ENCODE measurements at regions not wholly inside any gene's neighbourhood (a gene's known extent, or its start where the extent isn't known, plus 50 kb on each side); places are given as distances from the start of the nearest gene placed in this dataset.
"Not testable (repeated sequence)": the region's sequence is repeated elsewhere in the genome, so short reads cannot be mapped to it uniquely, and the experiment has no call there.

- no peaks in the 10 kb centered on the region for H3K4me1 ChIP-seq (ENCODE audit: control insufficient read depth, insufficient read depth, low read length)
- H3K27me3 ChIP-seq (ENCODE audit: control insufficient read depth in 1 of 2, insufficient read depth in 2 of 2, low read length in 2 of 2), result peaks cover 3 to 12% of the 10 kb centered on the region in 2 donors
- H3K27ac ChIP-seq (ENCODE audit: low read length), result no peak overlapping the region
- no peaks in the 10 kb centered on the region for H3K9me3 ChIP-seq (ENCODE audit: control insufficient read depth in 2 of 2, low read length in 2 of 2)
- H3K36me3 ChIP-seq (ENCODE audit: control insufficient read depth in 2 of 2, insufficient read depth in 2 of 2, low read length in 2 of 2), result no peaks in the 10 kb centered on the region
- no peak overlapping the region for H3K4me3 ChIP-seq (ENCODE audit: low read length in 2 of 2)
- no peak overlapping the region for H3K9ac ChIP-seq (ENCODE audit: low read length in 2 of 2)
These were observed 1324.5 kb downstream of the BRD1 start for GRCh38 chr22:48503035-48503625.

DNA sequence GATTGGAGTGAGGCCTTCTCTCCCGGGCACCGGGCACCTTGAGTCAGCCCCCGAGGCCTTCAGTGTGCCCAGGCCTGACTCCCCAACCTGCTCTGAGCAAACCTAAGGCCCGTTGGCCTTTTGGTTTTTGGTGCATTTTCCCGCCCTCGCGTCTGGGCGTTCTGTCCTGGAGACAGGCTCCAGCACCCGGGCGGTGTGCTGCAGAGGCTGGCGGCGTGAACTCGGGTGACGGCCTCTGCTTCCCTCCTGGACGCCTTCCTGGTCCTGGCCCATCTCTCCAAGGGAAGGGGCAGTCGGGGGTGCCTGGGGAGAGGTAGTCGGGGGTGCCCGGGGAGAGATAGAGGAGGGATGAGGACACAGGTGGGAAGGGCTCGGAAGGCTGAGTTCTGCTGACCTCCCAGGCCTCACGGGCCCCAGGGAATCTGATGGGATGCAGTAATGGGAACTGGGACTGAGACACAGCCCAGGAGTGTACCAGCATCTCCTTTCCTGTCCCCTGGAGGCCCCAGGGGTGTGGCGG is 1326.4 kb downstream of the BRD1 start:
- no peaks in the 10 kb centered on the region for H3K9me3 ChIP-seq (ENCODE audit: control insufficient read depth in 2 of 2, low read length in 2 of 2)
- no peak overlapping the region for H3K27ac ChIP-seq (ENCODE audit: low read length)
- peaks cover 0 to 9% of the 10 kb centered on the region in 2 donors for H3K27me3 ChIP-seq (ENCODE audit: control insufficient read depth in 1 of 2, insufficient read depth in 2 of 2, low read length in 2 of 2)
- H3K4me1 ChIP-seq (ENCODE audit: control insufficient read depth, insufficient read depth, low read length), result no peaks in the 10 kb centered on the region
- no peak overlapping the region for H3K9ac ChIP-seq (ENCODE audit: low read length in 2 of 2)
- no peaks in the 10 kb centered on the region for H3K36me3 ChIP-seq (ENCODE audit: control insufficient read depth in 2 of 2, insufficient read depth in 2 of 2, low read length in 2 of 2)
- H3K4me3 ChIP-seq (ENCODE audit: low read length in 2 of 2), result no peak overlapping the region

GRCh38 chr22:48500471-48501230 is 1327.0 kb downstream of the BRD1 start:
- no peaks in the 10 kb centered on the region for H3K9me3 ChIP-seq (ENCODE audit: control insufficient read depth in 2 of 2, low read length in 2 of 2)

DNA sequence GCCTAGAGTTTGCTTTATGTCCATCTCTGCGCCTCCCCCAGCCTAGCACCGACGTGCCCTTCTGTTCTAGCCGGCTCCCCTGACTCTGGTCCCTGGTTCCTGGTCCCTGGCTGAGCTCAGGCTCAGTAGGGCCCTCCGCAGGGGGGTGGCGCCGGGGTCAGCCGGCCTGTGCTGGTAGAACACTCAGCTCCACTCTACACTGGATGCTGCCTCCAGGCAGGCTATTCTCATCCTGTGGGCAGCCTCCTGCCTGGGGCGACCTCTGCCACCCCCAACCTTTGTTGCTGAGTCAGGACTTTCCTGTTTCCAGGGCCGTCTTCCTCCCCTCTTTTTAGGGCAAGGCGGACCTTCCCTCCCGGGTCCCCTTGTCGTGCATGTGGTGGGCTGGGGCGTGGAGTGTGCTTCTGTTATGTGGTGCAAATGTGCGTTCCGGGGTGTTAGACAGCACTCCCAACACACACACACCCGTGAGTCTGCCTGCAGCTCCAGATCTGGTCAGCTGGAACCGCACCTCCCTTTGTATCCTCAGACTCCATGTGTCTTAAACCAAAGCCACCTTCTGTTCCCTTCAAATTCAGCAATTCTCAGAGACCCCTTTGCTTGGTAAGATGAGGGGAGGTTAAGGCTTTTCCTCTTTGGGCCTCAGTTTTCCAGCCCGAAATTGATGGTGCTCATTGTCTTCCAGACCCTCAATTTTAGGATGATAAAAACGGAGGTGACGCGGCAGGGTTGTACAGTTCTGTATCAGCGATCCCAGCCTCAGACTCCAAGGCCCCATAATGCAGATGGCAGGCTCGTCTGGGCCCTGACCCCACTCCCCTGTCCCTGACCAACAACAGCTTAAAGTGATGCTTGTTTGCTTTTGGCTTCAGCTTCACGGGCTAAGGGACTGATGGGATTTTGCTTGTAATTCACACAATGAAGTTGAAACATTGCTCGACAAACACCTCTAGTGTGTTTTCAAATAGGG is 1327.9 kb downstream of the BRD1 start:
- H3K27me3 ChIP-seq (ENCODE audit: control insufficient read depth in 1 of 2, insufficient read depth in 2 of 2, low read length in 2 of 2), result peaks cover 0 to 9% of the 10 kb centered on the region in 2 donors
- H3K36me3 ChIP-seq (ENCODE audit: control insufficient read depth in 2 of 2, insufficient read depth in 2 of 2, low read length in 2 of 2), result no peaks in the 10 kb centered on the region
- no peaks in the 10 kb centered on the region for H3K4me1 ChIP-seq (ENCODE audit: control insufficient read depth, insufficient read depth, low read length)

More at GRCh38 chr22:48500471-48501230, 1327.0 kb downstream of the BRD1 start:
- Histone ChIP-seq H3K27ac (ENCODE audit: low read length) (no peak overlapping the region), H3K4me1 (ENCODE audit: control insufficient read depth, insufficient read depth, low read length) (no peaks in the 10 kb centered on the region), H3K9ac (ENCODE audit: low read length in 2 of 2) (no peak overlapping the region), H3K4me3 (ENCODE audit: low read length in 2 of 2) (no peak overlapping the region), H3K27me3 (ENCODE audit: control insufficient read depth in 1 of 2, insufficient read depth in 2 of 2, low read length in 2 of 2) (peaks cover 0 to 9% of the 10 kb centered on the region in 2 donors), H3K36me3 (ENCODE audit: control insufficient read depth in 2 of 2, insufficient read depth in 2 of 2, low read length in 2 of 2) (no peaks in the 10 kb centered on the region)

DNA sequence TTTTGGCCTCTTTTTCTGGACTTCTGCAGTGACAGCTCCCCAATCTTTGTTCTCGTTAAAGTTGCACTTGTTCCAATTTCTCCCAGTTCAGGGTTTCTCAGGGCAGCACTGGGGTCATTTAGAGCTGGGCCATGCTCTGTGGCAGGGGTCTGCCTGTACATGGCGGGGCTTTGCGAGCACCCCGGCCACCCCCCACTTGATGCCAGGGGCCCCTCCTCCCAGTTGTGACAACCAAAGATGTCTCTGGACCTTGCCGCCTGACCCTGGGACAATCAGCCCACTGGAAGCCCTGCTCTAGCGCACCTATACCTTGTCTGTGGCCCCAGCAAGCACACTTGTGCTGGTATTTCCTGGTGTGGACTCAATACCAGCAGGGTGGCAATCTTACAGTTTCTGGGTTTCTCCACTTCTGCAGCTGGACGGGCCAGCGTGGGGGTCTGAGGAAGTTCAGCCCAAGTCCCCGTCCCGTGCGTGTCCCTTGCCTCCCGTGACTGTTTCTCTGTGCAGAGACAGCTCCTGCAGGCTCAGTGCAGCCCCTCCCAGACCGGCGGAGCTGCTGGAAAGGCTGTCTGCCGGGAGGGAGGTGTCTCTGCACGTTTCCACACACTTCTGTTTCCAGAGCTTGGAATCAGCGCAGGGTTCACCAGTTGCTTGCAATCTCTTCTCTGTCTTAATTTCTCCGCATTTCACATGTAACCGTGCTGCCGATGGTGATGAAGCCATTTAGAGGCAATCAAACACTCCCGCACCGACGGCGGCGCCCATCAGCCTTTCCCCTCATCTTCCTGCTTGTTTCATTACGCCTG is 1328.9 kb downstream of the BRD1 start:
- Histone ChIP-seq H3K9me3 (ENCODE audit: control insufficient read depth in 2 of 2, low read length in 2 of 2) (no peaks in the 10 kb centered on the region), H3K4me1 (ENCODE audit: control insufficient read depth, insufficient read depth, low read length) (no peaks in the 10 kb centered on the region), H3K27me3 (ENCODE audit: control insufficient read depth in 1 of 2, insufficient read depth in 2 of 2, low read length in 2 of 2) (peaks cover 0 to 12% of the 10 kb centered on the region in 2 donors), H3K27ac (ENCODE audit: low read length) (no peak overlapping the region), H3K4me3 (ENCODE audit: low read length in 2 of 2) (no peak overlapping the region), H3K36me3 (ENCODE audit: control insufficient read depth in 2 of 2, insufficient read depth in 2 of 2, low read length in 2 of 2) (no peaks in the 10 kb centered on the region), H3K9ac (ENCODE audit: low read length in 2 of 2) (no peak overlapping the region)

More for the DNA sequence above, 1327.9 kb downstream of the BRD1 start:
- no peak overlapping the region for H3K4me3 ChIP-seq (ENCODE audit: low read length in 2 of 2)
- no peak overlapping the region for H3K27ac ChIP-seq (ENCODE audit: low read length)
- H3K9me3 ChIP-seq (ENCODE audit: control insufficient read depth in 2 of 2, low read length in 2 of 2), result no peaks in the 10 kb centered on the region
- no peak overlapping the region for H3K9ac ChIP-seq (ENCODE audit: low read length in 2 of 2)

- not testable (repeated sequence) for H3K36me3 ChIP-seq (ENCODE audit: control insufficient read depth in 2 of 2, insufficient read depth in 2 of 2, low read length in 2 of 2); H3K27ac ChIP-seq (ENCODE audit: low read length); H3K9ac ChIP-seq (ENCODE audit: low read length in 2 of 2); H3K9me3 ChIP-seq (ENCODE audit: control insufficient read depth in 2 of 2, low read length in 2 of 2); H3K4me1 ChIP-seq (ENCODE audit: control insufficient read depth, insufficient read depth, low read length); H3K4me3 ChIP-seq (ENCODE audit: low read length in 2 of 2); H3K27me3 ChIP-seq (ENCODE audit: control insufficient read depth in 1 of 2, insufficient read depth in 2 of 2, low read length in 2 of 2)
These were observed 1329.7 kb downstream of the BRD1 start for GRCh38 chr22:48497743-48498520.

- H3K4me3 ChIP-seq (ENCODE audit: low read length in 2 of 2), result no peak overlapping the region
- H3K9ac ChIP-seq (ENCODE audit: low read length in 2 of 2), result no peak overlapping the region
- H3K27me3 ChIP-seq (ENCODE audit: control insufficient read depth in 1 of 2, insufficient read depth in 2 of 2, low read length in 2 of 2), result peaks cover 0 to 14% of the 10 kb centered on the region in 2 donors
- no peaks in the 10 kb centered on the region for H3K9me3 ChIP-seq (ENCODE audit: control insufficient read depth in 2 of 2, low read length in 2 of 2)
- no peak overlapping the region for H3K27ac ChIP-seq (ENCODE audit: low read length)
- H3K4me1 ChIP-seq (ENCODE audit: control insufficient read depth, insufficient read depth, low read length), result no peaks in the 10 kb centered on the region
- no peaks in the 10 kb centered on the region for H3K36me3 ChIP-seq (ENCODE audit: control insufficient read depth in 2 of 2, insufficient read depth in 2 of 2, low read length in 2 of 2)
These were observed 1330.6 kb downstream of the BRD1 start for GRCh38 chr22:48496987-48497650.

DNA sequence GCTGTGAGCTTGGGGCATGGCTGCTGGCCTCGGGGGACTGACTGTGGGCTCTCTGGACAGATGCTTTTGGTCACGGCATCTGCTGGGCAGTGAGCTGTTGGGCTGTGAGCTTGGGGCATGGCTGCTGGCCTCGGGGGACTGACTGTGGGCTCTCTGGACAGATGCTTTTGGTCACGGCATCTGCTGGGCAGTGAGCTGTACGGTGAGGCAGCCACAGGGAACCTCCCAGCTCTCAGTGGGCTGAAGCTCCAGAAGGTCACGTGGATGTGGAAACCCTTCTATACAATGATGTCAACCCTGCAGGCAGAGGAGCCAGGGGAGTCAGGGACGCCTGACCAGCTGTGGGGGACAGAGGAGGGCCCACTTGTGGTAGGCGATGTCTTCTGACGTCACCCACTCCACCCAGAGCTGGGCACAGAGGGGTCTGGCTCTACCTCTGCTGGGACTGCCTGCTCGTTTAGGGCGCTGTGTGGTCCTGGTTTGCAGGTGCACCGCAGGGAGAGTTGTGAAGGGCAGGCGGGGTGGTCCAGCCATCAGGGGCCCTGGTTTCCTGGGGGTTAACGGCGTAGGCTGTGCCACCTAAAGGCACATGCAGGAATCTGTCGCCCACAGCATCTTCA is 1331.3 kb downstream of the BRD1 start:
- no peaks in the 10 kb centered on the region for H3K4me1 ChIP-seq (ENCODE audit: control insufficient read depth, insufficient read depth, low read length)
- H3K9me3 ChIP-seq (ENCODE audit: control insufficient read depth in 2 of 2, low read length in 2 of 2), result no peaks in the 10 kb centered on the region
- peaks cover 5 to 15% of the 10 kb centered on the region in 2 donors for H3K27me3 ChIP-seq (ENCODE audit: control insufficient read depth in 1 of 2, insufficient read depth in 2 of 2, low read length in 2 of 2)
- no peak overlapping the region for H3K4me3 ChIP-seq (ENCODE audit: low read length in 2 of 2)
- H3K36me3 ChIP-seq (ENCODE audit: control insufficient read depth in 2 of 2, insufficient read depth in 2 of 2, low read length in 2 of 2), result no peaks in the 10 kb centered on the region
- H3K27ac ChIP-seq (ENCODE audit: low read length), result no peak overlapping the region
- H3K9ac ChIP-seq (ENCODE audit: low read length in 2 of 2), result no peak overlapping the region

DNA sequence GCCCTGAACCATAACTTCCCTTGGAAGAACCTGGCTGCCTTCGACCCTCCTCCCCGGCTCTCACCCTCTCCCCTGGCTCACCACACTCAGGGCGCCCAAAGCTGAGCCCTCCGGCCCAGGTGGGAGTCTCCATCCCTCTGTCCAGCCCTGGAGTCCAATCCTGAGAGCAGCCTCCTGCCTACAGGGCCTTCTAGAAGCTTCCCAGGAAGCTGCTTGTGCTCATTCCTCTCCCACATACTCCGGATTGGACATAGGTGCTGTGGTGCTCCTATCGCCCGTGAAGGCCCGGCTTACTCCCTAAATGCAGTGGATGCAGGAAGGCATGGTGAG is 1332.0 kb downstream of the BRD1 start:
- Histone ChIP-seq H3K9me3 (ENCODE audit: control insufficient read depth in 2 of 2, low read length in 2 of 2) (no peaks in the 10 kb centered on the region), H3K9ac (ENCODE audit: low read length in 2 of 2) (no peak overlapping the region), H3K36me3 (ENCODE audit: control insufficient read depth in 2 of 2, insufficient read depth in 2 of 2, low read length in 2 of 2) (no peaks in the 10 kb centered on the region), H3K27me3 (ENCODE audit: control insufficient read depth in 1 of 2, insufficient read depth in 2 of 2, low read length in 2 of 2) (peaks cover 11 to 19% of the 10 kb centered on the region in 2 donors), H3K4me1 (ENCODE audit: control insufficient read depth, insufficient read depth, low read length) (no peaks in the 10 kb centered on the region), H3K27ac (ENCODE audit: low read length) (no peak overlapping the region), H3K4me3 (ENCODE audit: low read length in 2 of 2) (no peak overlapping the region)

Measured in stomach smooth muscle (tissue), 2 donors.